A673 (cell line): ENCODE measurements at regions not wholly inside any gene's neighbourhood (a gene's known extent, or its start where the extent isn't known, plus 50 kb on each side); places are given as distances from the start of the nearest gene placed in this dataset.

Experiments used
- BruUV-seq: library from RNA; stranded (reverse); fragments of 400-500 nt; replicated peaks from 2 replicates; lab custom pipeline; 2021; lab: Mats Ljungman, UMichigan
- CTCF ChIA-PET: fragments of 300-600 bp; sonication (Branson Sonifier 250); formaldehyde crosslinking; loops from one replicate; lab custom pipeline; 2022; ENCODE audit warnings: antibody characterized with exemption; lab: Charles Lee
- POLR2A ChIA-PET: fragments of 300-600 bp; sonication (Branson Sonifier 250); formaldehyde crosslinking; loops from one replicate; lab custom pipeline; 2022; ENCODE audit warnings: antibody characterized with exemption; ENCODE audit not compliant: low non-redundant PET; lab: Charles Lee
- DNase-seq: peaks from one replicate; pipeline ENCODE4 v3.0.0-alpha.2; 2015; ENCODE audit warnings: low spot score
- H3K27ac ChIP-seq: fragments of 200-600 bp; sonication (generic); 2 replicates; pipeline ENCODE4 v1.5.1; 2016; ENCODE audit warnings: mixed run types, low read depth, mild to moderate bottlenecking, mixed read lengths, antibody characterized with exemption, low read length; ENCODE audit not compliant: poor library complexity, severe bottlenecking
- H3K27me3 ChIP-seq: fragments of 200-600 bp; sonication (generic); replicated peaks from 2 replicates; pipeline ENCODE4 v1.6.1; 2017; ENCODE audit warnings: mixed run types, low read depth, mild to moderate bottlenecking, mixed read lengths, antibody characterized with exemption, low read length; ENCODE audit not compliant: insufficient read depth, poor library complexity
- H3K36me3 ChIP-seq: fragments of 200-600 bp; sonication (generic); 2 replicates; pipeline ENCODE4 v1.6.1; 2016; ENCODE audit warnings: mixed run types, mild to moderate bottlenecking, mixed read lengths, antibody characterized with exemption, low read length; ENCODE audit not compliant: insufficient read depth, poor library complexity, severe bottlenecking
- H3K4me1 ChIP-seq: fragments of 200-600 bp; sonication (generic); 2 replicates; pipeline ENCODE4 v1.6.1; 2017; ENCODE audit warnings: mixed run types, mild to moderate bottlenecking, mixed read lengths, antibody characterized with exemption, low read length; ENCODE audit not compliant: insufficient read depth, poor library complexity, severe bottlenecking
- H3K4me3 ChIP-seq: fragments of 200-600 bp; sonication (generic); 2 replicates; pipeline ENCODE4 v1.5.1; 2016; ENCODE audit warnings: low read depth, mixed run types, mild to moderate bottlenecking, mixed read lengths, low read length; ENCODE audit not compliant: poor library complexity, severe bottlenecking
- H3K9me3 ChIP-seq: fragments of 200-600 bp; sonication (generic); 2 replicates; pipeline ENCODE4 v1.6.1; 2016; ENCODE audit warnings: mixed run types, low read depth, mild to moderate bottlenecking, mixed read lengths, antibody characterized with exemption, low read length; ENCODE audit not compliant: poor library complexity, severe bottlenecking
- CTCF ChIP-seq: fragments of 300-800, 200-600 bp; sonication (generic); conservative IDR thresholded peaks from 2 replicates; pipeline ENCODE4 v1.5.1; 2017; ENCODE audit warnings: low read depth, mild to moderate bottlenecking, antibody characterized with exemption, low read length, moderate library complexity, mixed read lengths
- EZH2 ChIP-seq: fragments of 200-600 bp; sonication (generic); IDR thresholded peaks from 2 replicates; pipeline ENCODE4 v1.6.1; 2017; ENCODE audit warnings: borderline replicate concordance, low read depth, mild to moderate bottlenecking, mixed read lengths, antibody characterized with exemption, low read length; ENCODE audit not compliant: poor library complexity, severe bottlenecking
- intact Hi-C: fragments of 100-400 bp; cut with micrococcal nuclease; formaldehyde crosslinking; loops from one replicate; pipeline ENCODE4 v1.10.0; 2022; ENCODE audit not compliant: unreplicated experiment

GRCh38 chr6:45822873-45823272 lies 192.8 kb downstream of the CLIC5 start:
- no TSS peak for BruUV-seq
- Histone ChIP-seq H3K4me3 (no peak overlapping the region), H3K27ac (no peak overlapping the region), H3K27me3 (no peaks in the 10 kb centered on the region), H3K36me3 (no peaks in the 10 kb centered on the region), H3K4me1 (no peaks in the 10 kb centered on the region), H3K9me3 (no peaks in the 10 kb centered on the region)
- intact Hi-C loops, result no loop called here
- TF ChIP-seq CTCF (no peak), EZH2 (no peak)
- no peak for DNase-seq
- ChIA-PET CTCF (no interaction called here), POLR2A (no interaction called here)

- Histone ChIP-seq H3K36me3 (no peaks in the 10 kb centered on the region), H3K9me3 (no peaks in the 10 kb centered on the region), H3K27ac (no peak overlapping the region), H3K4me3 (no peak overlapping the region), H3K27me3 (no peaks in the 10 kb centered on the region), H3K4me1 (no peaks in the 10 kb centered on the region)
- no TSS peak for BruUV-seq
- DNase-seq, result no peak
- TF ChIP-seq CTCF (no peak), EZH2 (no peak)
- POLR2A ChIA-PET, result no interaction called here
- intact Hi-C loops, result no loop called here
- CTCF ChIA-PET, result no interaction called here
Observed at GRCh38 chr6:45822246-45822812, 193.3 kb downstream of the CLIC5 start.

GRCh38 chr6:45818655-45819054 lies 197.0 kb downstream of the CLIC5 start:
- POLR2A ChIA-PET, result no interaction called here
- H3K4me1 ChIP-seq, result no peaks in the 10 kb centered on the region
- no TSS peak for BruUV-seq
- CTCF ChIA-PET, result no interaction called here
- no peak for DNase-seq
- TF ChIP-seq EZH2 (no peak), CTCF (no peak)
- H3K27ac ChIP-seq, result no peak overlapping the region
- no peaks in the 10 kb centered on the region for H3K36me3 ChIP-seq
- no peaks in the 10 kb centered on the region for H3K9me3 ChIP-seq
- H3K27me3 ChIP-seq, result no peaks in the 10 kb centered on the region
- no peak overlapping the region for H3K4me3 ChIP-seq
- intact Hi-C loops, result no loop called here
